ENCODE measurements at regions not wholly inside any gene's neighbourhood (a gene's known extent, or its start where the extent isn't known, plus 50 kb on each side); places are given as distances from the start of the nearest gene placed in this dataset.
"Not testable (repeated sequence)": the region's sequence is repeated elsewhere in the genome, so short reads cannot be mapped to it uniquely, and the experiment has no call there.

- TF ChIP-seq CTCF (IDR thresholded peaks at IDR 0.05); POLR2A (IDR thresholded peaks at IDR 0.05; ENCODE audit: low read depth): not testable (repeated sequence)
These were observed 119.2 kb downstream of the SEPTIN14 start for GRCh38 chr7:55743454-55743717.

Data from esophagus muscularis mucosa (tissue), 3 donors.